GM20000 (cell line): ENCODE measurements at regions not wholly inside any gene's neighbourhood (a gene's known extent, or its start where the extent isn't known, plus 50 kb on each side); places are given as distances from the start of the nearest gene placed in this dataset.

Source experiments
- DNase-seq: peaks from one replicate; pipeline ENCODE4 v3.0.0; 2012; ENCODE audit warnings: low spot score
- CTCF ChIP-seq: IDR thresholded peaks from 2 replicates; pipeline ENCODE4 v1.5.1; 2012; ENCODE audit warnings: mild to moderate bottlenecking, control low read depth; ENCODE audit errors: extremely low read depth, missing control alignments

- DNase-seq = no peak
- TF ChIP-seq CTCF = no peak
Observed at GRCh38 chr4:138598226-138598625, 356.1 kb upstream of the SLC7A11 start.

- no peak for DNase-seq
- TF ChIP-seq CTCF = no peak
Observed at GRCh38 chr4:138596896-138597295, 354.7 kb upstream of the SLC7A11 start.

GRCh38 chr4:138595731-138596460 is 353.7 kb upstream of the SLC7A11 start:
- no peak for TF ChIP-seq CTCF
- no peak for DNase-seq

- TF ChIP-seq CTCF = no peak
- DNase-seq = no peak
Observed at GRCh38 chr4:138595171-138595570, 353.0 kb upstream of the SLC7A11 start.

- no peak for DNase-seq
- TF ChIP-seq CTCF = no peak
Observed at GRCh38 chr4:138592796-138593195, 350.6 kb upstream of the SLC7A11 start.

GRCh38 chr4:138591808-138592207 is 349.7 kb upstream of the SLC7A11 start:
- DNase-seq = no peak
- no peak for TF ChIP-seq CTCF

GRCh38 chr4:138588501-138588900 is 346.4 kb upstream of the SLC7A11 start:
- TF ChIP-seq CTCF = no peak
- no peak for DNase-seq
